ENCODE measurements at regions not wholly inside any gene's neighbourhood (a gene's known extent, or its start where the extent isn't known, plus 50 kb on each side); places are given as distances from the start of the nearest gene placed in this dataset.

- no peak overlapping the region for H3K4me2 ChIP-seq
- H2AFZ ChIP-seq: no peak overlapping the region
- H3K36me3 ChIP-seq (replicated peaks; ENCODE audit: insufficient read depth, low read depth): no peaks in the 10 kb centered on the region
- WGBS (ENCODE audit: low lambda C conversion rate, missing lambda C conversion rate): 90% methylated on average over 3 of the region's 3 CpGs
- H3K4me3 ChIP-seq: no peak overlapping the region
- no peak overlapping the region for H3K27ac ChIP-seq
- no peaks in the 10 kb centered on the region for H4K20me1 ChIP-seq (ENCODE audit: insufficient read depth, poor library complexity, severe bottlenecking)
- H3K9me2 ChIP-seq (replicated peaks; ENCODE audit: insufficient read depth): no peaks in the 10 kb centered on the region
- no peak for DNase-seq (ENCODE audit: low spot score)
- TF ChIP-seq EZH2phosphoT487 (IDR thresholded peaks at IDR 0.05; ENCODE audit: low read depth, severe bottlenecking, unreplicated experiment): no peak
- TF ChIP-seq CTCF (IDR thresholded peaks at IDR 0.05; ENCODE audit: poor library complexity): no peak
- no peak for TF ChIP-seq EZH2 (IDR thresholded peaks at IDR 0.05; ENCODE audit: borderline replicate concordance)
- no peaks in the 10 kb centered on the region for H3K4me1 ChIP-seq (ENCODE audit: insufficient read depth)
- H3K27me3 ChIP-seq: no peaks in the 10 kb centered on the region
- no peaks in the 10 kb centered on the region for H3K9me3 ChIP-seq (ENCODE audit: low read depth)
- no peaks in the 10 kb centered on the region for H3K79me2 ChIP-seq
These were observed 104.0 kb upstream of the H2AZ1 start for GRCh38 chr4:100054071-100054470.

- Histone ChIP-seq H3K27me3 (no peaks in the 10 kb centered on the region), H4K20me1 (ENCODE audit: insufficient read depth, poor library complexity, severe bottlenecking) (no peaks in the 10 kb centered on the region), H3K79me2 (no peaks in the 10 kb centered on the region), H3K9me2 (replicated peaks; ENCODE audit: insufficient read depth) (no peaks in the 10 kb centered on the region), H3K4me3 (no peak overlapping the region), H2AFZ (no peak overlapping the region), H3K9me3 (ENCODE audit: low read depth) (no peaks in the 10 kb centered on the region), H3K36me3 (replicated peaks; ENCODE audit: insufficient read depth, low read depth) (no peaks in the 10 kb centered on the region), H3K4me1 (ENCODE audit: insufficient read depth) (no peaks in the 10 kb centered on the region), H3K4me2 (no peak overlapping the region), H3K27ac (no peak overlapping the region)
- DNase-seq (ENCODE audit: low spot score): no peak
- TF ChIP-seq EZH2 (IDR thresholded peaks at IDR 0.05; ENCODE audit: borderline replicate concordance): no peak
These were observed 99.8 kb upstream of the H2AZ1 start for GRCh38 chr4:100049872-100050271.

GRCh38 chr4:100042711-100043110 is 92.6 kb upstream of the H2AZ1 start:
- Histone ChIP-seq H3K4me1 (ENCODE audit: insufficient read depth) (no peaks in the 10 kb centered on the region), H3K79me2 (no peaks in the 10 kb centered on the region), H3K9me3 (ENCODE audit: low read depth) (no peaks in the 10 kb centered on the region), H3K9me2 (replicated peaks; ENCODE audit: insufficient read depth) (no peaks in the 10 kb centered on the region), H3K4me3 (no peak overlapping the region), H3K27me3 (no peaks in the 10 kb centered on the region), H3K36me3 (replicated peaks; ENCODE audit: insufficient read depth, low read depth) (no peaks in the 10 kb centered on the region), H4K20me1 (ENCODE audit: insufficient read depth, poor library complexity, severe bottlenecking) (no peaks in the 10 kb centered on the region), H3K27ac (no peak overlapping the region), H2AFZ (no peak overlapping the region), H3K4me2 (no peak overlapping the region)
- 90% methylated on average over 2 of the region's 2 CpGs for WGBS (ENCODE audit: low lambda C conversion rate, missing lambda C conversion rate)
- TF ChIP-seq EZH2 (IDR thresholded peaks at IDR 0.05; ENCODE audit: borderline replicate concordance): no peak
- no peak for TF ChIP-seq EZH2phosphoT487 (IDR thresholded peaks at IDR 0.05; ENCODE audit: low read depth, severe bottlenecking, unreplicated experiment)
- no peak for TF ChIP-seq CTCF (IDR thresholded peaks at IDR 0.05; ENCODE audit: poor library complexity)
- no peak for DNase-seq (ENCODE audit: low spot score)

GRCh38 chr4:100042235-100042634 is 92.2 kb upstream of the H2AZ1 start:
- Histone ChIP-seq H4K20me1 (ENCODE audit: insufficient read depth, poor library complexity, severe bottlenecking) (no peaks in the 10 kb centered on the region), H3K36me3 (replicated peaks; ENCODE audit: insufficient read depth, low read depth) (no peaks in the 10 kb centered on the region), H3K27me3 (no peaks in the 10 kb centered on the region), H3K79me2 (no peaks in the 10 kb centered on the region), H3K4me2 (no peak overlapping the region), H3K4me1 (ENCODE audit: insufficient read depth) (no peaks in the 10 kb centered on the region), H3K9me2 (replicated peaks; ENCODE audit: insufficient read depth) (no peaks in the 10 kb centered on the region), H2AFZ (no peak overlapping the region), H3K27ac (peak overlapping the region; percentile 16), H3K9me3 (ENCODE audit: low read depth) (no peaks in the 10 kb centered on the region), H3K4me3 (no peak overlapping the region)
- DNase-seq (ENCODE audit: low spot score): peak; percentile 14
- 64% methylated on average over 2 of the region's 2 CpGs for WGBS (ENCODE audit: low lambda C conversion rate, missing lambda C conversion rate)
- TF ChIP-seq EZH2 (IDR thresholded peaks at IDR 0.05; ENCODE audit: borderline replicate concordance) (no peak), EZH2phosphoT487 (IDR thresholded peaks at IDR 0.05; ENCODE audit: low read depth, severe bottlenecking, unreplicated experiment) (no peak), CTCF (IDR thresholded peaks at IDR 0.05; ENCODE audit: poor library complexity) (no peak)
